SK-N-SH treated with all-trans-retinoic acid at 6 μM for 48 hours (cell line): ENCODE measurements at regions not wholly inside any gene's neighbourhood (a gene's known extent, or its start where the extent isn't known, plus 50 kb on each side); places are given as distances from the start of the nearest gene placed in this dataset.

ENCODE experiments used
- ARNTL ChIP-seq: fragments of 450-650 bp; formaldehyde crosslinking; IDR thresholded peaks from 2 replicates; pipeline ENCODE4 v1.5.0; 2020; ENCODE audit warnings: low read depth, mild to moderate bottlenecking, moderate library complexity, borderline replicate concordance
- BACH2 ChIP-seq: fragments of 250-450 bp; sonication (Bioruptor Pico); IDR thresholded peaks from 2 replicates; pipeline ENCODE4 v1.9.0; 2021; ENCODE audit warnings: mild to moderate bottlenecking, borderline replicate concordance
- ESRRG ChIP-seq: fragments of 250-450 bp; sonication (Bioruptor Pico); IDR thresholded peaks from 2 replicates; pipeline ENCODE4 v1.6.1; 2021; ENCODE audit warnings: mild to moderate bottlenecking
- SNAI2 ChIP-seq: fragments of 250-450 bp; sonication (Bioruptor Pico); IDR thresholded peaks from 2 replicates; pipeline ENCODE4 v1.5.0; 2020; ENCODE audit warnings: mild to moderate bottlenecking, moderate library complexity
- TCF4 ChIP-seq: fragments of 250-450 bp; sonication (Bioruptor Pico); IDR thresholded peaks from 2 replicates; pipeline ENCODE4 v1.8.0; 2021; ENCODE audit warnings: mild to moderate bottlenecking, moderate library complexity, borderline replicate concordance
- ZC3H10 ChIP-seq: fragments of 250-450 bp; sonication (Bioruptor Pico); IDR thresholded peaks from 2 replicates; pipeline ENCODE4 v1.5.1; 2021; ENCODE audit warnings: mild to moderate bottlenecking, moderate library complexity
- ZFP3 ChIP-seq: fragments of 250-450 bp; sonication (Bioruptor Pico); IDR thresholded peaks from 2 replicates; pipeline ENCODE4 v1.5.0; 2020; ENCODE audit warnings: mild to moderate bottlenecking, moderate library complexity
- ZNF70 ChIP-seq: fragments of 450-650 bp; formaldehyde crosslinking; IDR thresholded peaks from 2 replicates; pipeline ENCODE4 v1.5.0; 2020; ENCODE audit warnings: mild to moderate bottlenecking, moderate library complexity
- TF ChIP-seq, protein P1 (sequence below): fragments of 250-450 bp; sonication (Bioruptor Pico); IDR thresholded peaks from 2 replicates; pipeline ENCODE4 v1.8.0; 2020; ENCODE audit warnings: mild to moderate bottlenecking, moderate library complexity, borderline replicate concordance
- TF ChIP-seq, protein P2 (sequence below): fragments of 250-450 bp; sonication (Bioruptor Pico); IDR thresholded peaks from 2 replicates; pipeline ENCODE4 v1.5.1; 2020; ENCODE audit warnings: low read depth, mild to moderate bottlenecking, moderate library complexity

DNA sequence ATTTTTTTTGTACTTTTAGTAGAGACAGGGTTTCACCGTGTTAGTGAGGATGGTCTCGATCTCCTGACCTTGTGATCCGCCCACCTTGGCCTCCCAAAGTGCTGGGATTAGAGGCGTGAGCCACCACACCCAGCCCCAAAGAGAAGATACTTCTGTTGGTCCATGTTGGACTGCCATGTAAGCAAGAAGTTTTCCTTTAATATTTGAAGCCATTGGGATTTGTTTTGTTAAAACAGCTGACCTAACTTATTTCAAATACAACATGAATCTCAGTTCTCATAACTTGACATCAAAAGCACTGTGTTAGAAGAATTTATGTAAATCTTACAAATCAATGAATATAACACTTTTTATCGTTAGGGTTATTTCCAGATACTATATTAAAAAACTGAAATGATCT, 302.4 kb downstream of the SDHAF3 start:
- TF ChIP-seq ARNTL (no peak), ZFP3 (no peak), ZC3H10 (CRISPR knock-in tag) (no peak), ZNF70 (no peak), BACH2 (CRISPR knock-in tag) (no peak), ESRRG (no peak), TCF4 (no peak), SNAI2 (CRISPR knock-in tag) (no peak)
- TF ChIP-seq, protein P1, sequence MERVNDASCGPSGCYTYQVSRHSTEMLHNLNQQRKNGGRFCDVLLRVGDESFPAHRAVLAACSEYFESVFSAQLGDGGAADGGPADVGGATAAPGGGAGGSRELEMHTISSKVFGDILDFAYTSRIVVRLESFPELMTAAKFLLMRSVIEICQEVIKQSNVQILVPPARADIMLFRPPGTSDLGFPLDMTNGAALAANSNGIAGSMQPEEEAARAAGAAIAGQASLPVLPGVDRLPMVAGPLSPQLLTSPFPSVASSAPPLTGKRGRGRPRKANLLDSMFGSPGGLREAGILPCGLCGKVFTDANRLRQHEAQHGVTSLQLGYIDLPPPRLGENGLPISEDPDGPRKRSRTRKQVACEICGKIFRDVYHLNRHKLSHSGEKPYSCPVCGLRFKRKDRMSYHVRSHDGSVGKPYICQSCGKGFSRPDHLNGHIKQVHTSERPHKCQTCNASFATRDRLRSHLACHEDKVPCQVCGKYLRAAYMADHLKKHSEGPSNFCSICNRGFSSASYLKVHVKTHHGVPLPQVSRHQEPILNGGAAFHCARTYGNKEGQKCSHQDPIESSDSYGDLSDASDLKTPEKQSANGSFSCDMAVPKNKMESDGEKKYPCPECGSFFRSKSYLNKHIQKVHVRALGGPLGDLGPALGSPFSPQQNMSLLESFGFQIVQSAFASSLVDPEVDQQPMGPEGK = no peak
- TF ChIP-seq, protein P2, sequence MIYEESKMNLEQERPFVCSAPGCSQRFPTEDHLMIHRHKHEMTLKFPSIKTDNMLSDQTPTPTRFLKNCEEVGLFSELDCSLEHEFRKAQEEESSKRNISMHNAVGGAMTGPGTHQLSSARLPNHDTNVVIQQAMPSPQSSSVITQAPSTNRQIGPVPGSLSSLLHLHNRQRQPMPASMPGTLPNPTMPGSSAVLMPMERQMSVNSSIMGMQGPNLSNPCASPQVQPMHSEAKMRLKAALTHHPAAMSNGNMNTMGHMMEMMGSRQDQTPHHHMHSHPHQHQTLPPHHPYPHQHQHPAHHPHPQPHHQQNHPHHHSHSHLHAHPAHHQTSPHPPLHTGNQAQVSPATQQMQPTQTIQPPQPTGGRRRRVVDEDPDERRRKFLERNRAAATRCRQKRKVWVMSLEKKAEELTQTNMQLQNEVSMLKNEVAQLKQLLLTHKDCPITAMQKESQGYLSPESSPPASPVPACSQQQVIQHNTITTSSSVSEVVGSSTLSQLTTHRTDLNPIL = no peak
